Activated CD8-positive, alpha-beta T cell treated with anti-CD3 and anti-CD28 coated beads for 36 hours (primary cell): ENCODE measurements at regions not wholly inside any gene's neighbourhood (a gene's known extent, or its start where the extent isn't known, plus 50 kb on each side); places are given as distances from the start of the nearest gene placed in this dataset.

Experiments used
- ATAC-seq: fragments of 200-7000 bp; cut with Tn5 transposase; one replicate; pipeline ENCODE4 v1.10.0; 2021; ENCODE audit warnings: mild to moderate bottlenecking, moderate library complexity
- CTCF ChIA-PET: fragments of 350-600 bp; sonication (Branson Sonifier 250); formaldehyde crosslinking; loops from one replicate; lab custom pipeline; 2021; ENCODE audit warnings: antibody characterized with exemption; lab: Charles Lee
- POLR2A ChIA-PET: fragments of 350-600 bp; sonication (Branson Sonifier 250); formaldehyde crosslinking; loops from one replicate; lab custom pipeline; 2021; ENCODE audit warnings: antibody characterized with exemption; lab: Charles Lee
- DNase-seq: peaks from one replicate; pipeline ENCODE4 v3.0.0-alpha.2; 2020
- H3K27ac Mint-ChIP-seq: one replicate; pipeline ENCODE4 v1.8.0; 2021; ENCODE audit warnings: mild to moderate bottlenecking, mixed read lengths
- H3K27me3 Mint-ChIP-seq: one replicate; pipeline ENCODE4 v1.8.0; 2021; ENCODE audit warnings: mixed read lengths
- H3K36me3 Mint-ChIP-seq: one replicate; pipeline ENCODE4 v1.8.0; 2021; ENCODE audit warnings: low read depth, mixed read lengths
- H3K4me1 Mint-ChIP-seq: one replicate; pipeline ENCODE4 v1.8.0; 2021; ENCODE audit warnings: low read depth, mixed read lengths
- H3K4me3 Mint-ChIP-seq: one replicate; pipeline ENCODE4 v1.8.0; 2021; ENCODE audit warnings: mild to moderate bottlenecking, moderate library complexity, mixed read lengths
- H3K9me3 Mint-ChIP-seq: one replicate; pipeline ENCODE4 v1.8.0; 2021; ENCODE audit warnings: mixed read lengths
- intact Hi-C: fragments of 100-400 bp; cut with micrococcal nuclease; formaldehyde crosslinking; loops from one replicate; pipeline ENCODE4 v1.10.0; 2022
- TF ChIP-seq, protein P1 (sequence below): fragments of 200-600 bp; IDR thresholded peaks from one replicate; pipeline ENCODE4 v1.8.0; 2022; ENCODE audit warnings: antibody characterized with exemption, mild to moderate bottlenecking

DNA sequence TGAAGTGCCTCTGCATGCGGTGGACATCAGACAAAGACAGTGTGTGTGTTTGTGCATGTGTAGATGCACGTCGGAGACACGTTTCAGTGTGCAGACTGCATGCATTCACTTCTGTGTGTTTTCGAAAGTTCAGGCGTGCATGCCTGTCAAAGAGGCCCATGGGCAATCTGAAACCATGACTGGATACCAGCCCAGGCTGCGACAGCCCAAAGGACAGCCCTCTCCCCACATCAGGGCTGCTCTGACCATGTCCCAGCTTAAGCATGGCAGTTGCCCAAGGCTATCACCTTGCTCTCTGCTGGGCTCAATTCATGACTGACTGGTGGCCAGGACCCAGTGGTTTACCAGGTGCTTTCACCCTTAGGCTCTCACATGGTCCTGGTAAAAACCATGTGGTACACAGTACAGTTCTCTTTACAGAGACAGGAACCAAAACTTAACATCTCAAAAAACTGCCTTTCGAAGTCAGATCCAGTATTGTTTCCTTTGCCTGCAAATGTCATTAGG, 423.7 kb upstream of the CADM1 start:
- Mint-ChIP-seq H3K27ac (no peak overlapping the region), H3K9me3 (peaks cover 4% of the 10 kb centered on the region), H3K4me3 (no peak overlapping the region), H3K4me1 (peaks cover 15% of the 10 kb centered on the region), H3K36me3 (no peaks in the 10 kb centered on the region), H3K27me3 (peaks cover 7% of the 10 kb centered on the region)
- ChIA-PET CTCF (no interaction called here), POLR2A (no interaction called here)
- intact Hi-C loops, result no loop called here
- TF ChIP-seq, protein P1, sequence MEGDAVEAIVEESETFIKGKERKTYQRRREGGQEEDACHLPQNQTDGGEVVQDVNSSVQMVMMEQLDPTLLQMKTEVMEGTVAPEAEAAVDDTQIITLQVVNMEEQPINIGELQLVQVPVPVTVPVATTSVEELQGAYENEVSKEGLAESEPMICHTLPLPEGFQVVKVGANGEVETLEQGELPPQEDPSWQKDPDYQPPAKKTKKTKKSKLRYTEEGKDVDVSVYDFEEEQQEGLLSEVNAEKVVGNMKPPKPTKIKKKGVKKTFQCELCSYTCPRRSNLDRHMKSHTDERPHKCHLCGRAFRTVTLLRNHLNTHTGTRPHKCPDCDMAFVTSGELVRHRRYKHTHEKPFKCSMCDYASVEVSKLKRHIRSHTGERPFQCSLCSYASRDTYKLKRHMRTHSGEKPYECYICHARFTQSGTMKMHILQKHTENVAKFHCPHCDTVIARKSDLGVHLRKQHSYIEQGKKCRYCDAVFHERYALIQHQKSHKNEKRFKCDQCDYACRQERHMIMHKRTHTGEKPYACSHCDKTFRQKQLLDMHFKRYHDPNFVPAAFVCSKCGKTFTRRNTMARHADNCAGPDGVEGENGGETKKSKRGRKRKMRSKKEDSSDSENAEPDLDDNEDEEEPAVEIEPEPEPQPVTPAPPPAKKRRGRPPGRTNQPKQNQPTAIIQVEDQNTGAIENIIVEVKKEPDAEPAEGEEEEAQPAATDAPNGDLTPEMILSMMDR, result no peak
- no peak for DNase-seq
- ATAC-seq, result no peak

DNA sequence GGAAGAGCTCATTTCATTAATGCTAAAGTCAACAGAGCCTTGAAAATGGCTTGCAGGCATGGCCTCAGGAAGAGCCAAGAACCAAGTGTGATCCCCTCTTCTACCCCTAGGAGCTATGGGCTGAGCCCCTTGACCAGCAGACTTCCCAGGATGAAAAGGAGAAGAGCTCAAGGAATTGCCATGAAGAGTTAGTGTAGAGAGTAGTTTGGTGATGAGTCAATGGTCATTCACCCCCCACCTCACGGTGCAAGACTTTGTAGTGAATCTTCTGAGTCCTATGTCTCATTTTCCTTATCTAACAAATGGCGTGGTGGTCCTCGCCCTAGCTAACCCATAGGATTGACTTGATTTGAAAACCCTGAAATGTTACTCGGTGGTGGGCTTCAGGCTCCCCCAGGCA, 422.4 kb upstream of the CADM1 start:
- peaks cover 12% of the 10 kb centered on the region for H3K27me3 Mint-ChIP-seq
- ChIA-PET CTCF (no interaction called here), POLR2A (no interaction called here)
- TF ChIP-seq, protein P1, result no peak
- intact Hi-C loops, result no loop called here
- DNase-seq, result no peak
- no peak overlapping the region for H3K27ac Mint-ChIP-seq
- no peaks in the 10 kb centered on the region for H3K36me3 Mint-ChIP-seq
- peaks cover 15% of the 10 kb centered on the region for H3K4me1 Mint-ChIP-seq
- no peak for ATAC-seq
- H3K4me3 Mint-ChIP-seq, result no peak overlapping the region
- peaks cover 4% of the 10 kb centered on the region for H3K9me3 Mint-ChIP-seq

DNA sequence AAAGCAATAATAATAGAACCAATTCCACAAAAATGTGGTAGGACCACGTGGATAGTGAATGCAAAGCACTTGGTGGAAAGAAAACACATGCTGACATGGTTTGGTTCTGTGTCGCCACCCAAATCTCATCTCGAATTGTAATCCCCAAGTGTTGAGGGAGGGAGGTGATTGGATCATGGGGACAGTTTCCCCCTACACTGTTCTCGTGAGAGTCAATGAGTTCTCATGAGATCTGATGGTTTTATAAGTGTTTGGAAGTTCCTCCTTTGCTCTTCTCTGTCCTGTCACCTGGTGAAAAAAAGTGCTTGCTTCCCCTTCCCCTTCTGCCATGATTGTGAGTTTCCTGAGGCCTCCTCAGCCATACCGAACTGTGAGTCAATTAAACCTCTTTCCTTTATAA, 421.9 kb upstream of the CADM1 start:
- CTCF ChIA-PET, result no interaction called here
- TF ChIP-seq, protein P1, result no peak
- POLR2A ChIA-PET, result no interaction called here
- ATAC-seq (no peak), DNase-seq (no peak)
- Mint-ChIP-seq H3K27ac (no peak overlapping the region), H3K9me3 (peaks cover 4% of the 10 kb centered on the region), H3K36me3 (no peaks in the 10 kb centered on the region), H3K27me3 (peaks cover 12% of the 10 kb centered on the region), H3K4me1 (peaks cover 15% of the 10 kb centered on the region), H3K4me3 (no peak overlapping the region)
- intact Hi-C loops, result no loop called here

DNA sequence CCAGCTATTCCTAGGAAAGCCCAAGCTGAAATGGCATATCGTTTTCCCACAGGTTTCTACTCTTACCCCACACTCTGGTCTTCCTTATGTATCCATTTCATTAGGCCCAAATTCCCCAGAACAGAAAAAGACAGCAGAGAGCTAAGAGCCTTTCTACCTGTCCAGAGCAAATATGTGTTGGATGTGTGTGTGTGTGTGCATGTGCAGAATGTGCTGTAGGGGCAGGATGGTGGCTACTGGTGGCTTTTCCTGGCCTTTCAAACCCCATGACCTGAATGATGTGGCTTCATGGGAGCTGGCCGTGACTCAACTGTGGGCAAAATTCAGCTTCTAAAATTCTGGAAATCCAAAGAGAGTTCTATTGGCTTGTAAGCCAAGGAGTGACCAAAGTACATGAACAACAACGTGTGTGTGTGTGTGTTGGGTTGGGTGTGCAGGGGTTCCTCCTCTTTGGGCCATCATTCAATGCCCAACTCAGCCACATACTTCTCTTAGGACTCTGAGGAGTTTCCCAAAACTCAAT, 421.4 kb upstream of the CADM1 start:
- H3K27ac Mint-ChIP-seq, result no peak overlapping the region
- CTCF ChIA-PET, result no interaction called here
- POLR2A ChIA-PET, result no interaction called here
- intact Hi-C loops, result no loop called here
- H3K4me1 Mint-ChIP-seq, result peaks cover 15% of the 10 kb centered on the region
- no peak overlapping the region for H3K4me3 Mint-ChIP-seq
- ATAC-seq (no peak), DNase-seq (no peak)
- H3K9me3 Mint-ChIP-seq, result peaks cover 4% of the 10 kb centered on the region
- no peaks in the 10 kb centered on the region for H3K36me3 Mint-ChIP-seq
- peaks cover 12% of the 10 kb centered on the region for H3K27me3 Mint-ChIP-seq
- TF ChIP-seq, protein P1, result no peak

DNA sequence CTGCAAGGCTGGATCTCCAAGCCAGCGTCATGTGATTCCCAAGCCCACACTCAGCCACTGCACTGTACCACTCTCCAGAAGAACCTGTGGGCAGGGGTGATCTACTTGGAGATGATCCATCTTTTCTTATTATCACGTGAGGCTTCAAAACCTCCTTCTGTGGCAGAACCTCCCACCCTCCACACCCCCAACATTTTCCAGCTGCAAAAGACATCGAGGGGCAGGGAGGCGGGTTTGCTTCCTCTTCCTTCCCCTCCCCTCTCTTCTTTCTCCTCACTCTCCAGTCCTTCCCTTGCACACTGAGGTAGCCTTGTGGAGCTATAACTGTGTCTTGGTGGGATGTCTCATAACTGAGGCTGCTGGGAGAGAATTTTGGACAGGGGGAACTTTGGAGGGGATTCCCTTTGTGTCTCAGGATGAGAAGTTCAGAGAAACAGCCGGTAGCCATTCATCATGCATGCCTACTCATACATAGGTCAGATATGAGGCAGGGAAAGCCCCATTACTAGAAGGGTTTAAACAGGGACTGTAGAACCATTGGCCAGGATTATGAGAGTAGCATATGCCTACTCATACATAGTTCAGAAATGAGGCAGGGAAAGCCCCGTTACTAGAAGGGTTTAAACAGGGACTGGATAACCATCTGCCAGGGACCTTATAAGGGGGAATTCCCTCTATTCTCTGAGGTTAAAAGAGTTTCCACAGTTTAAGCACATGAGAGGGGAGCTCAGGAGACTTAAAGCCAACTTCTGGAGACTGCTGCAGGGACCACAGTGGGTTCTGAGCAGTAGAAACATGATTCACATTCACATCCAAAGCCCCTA, 420.7 kb upstream of the CADM1 start:
- ATAC-seq (peak; percentile 98), DNase-seq (peak; percentile 58)
- Mint-ChIP-seq H3K4me1 (peaks cover 15% of the 10 kb centered on the region), H3K27ac (peak overlapping the region; percentile 67), H3K4me3 (no peak overlapping the region), H3K27me3 (peaks cover 12% of the 10 kb centered on the region), H3K36me3 (no peaks in the 10 kb centered on the region), H3K9me3 (peaks cover 4% of the 10 kb centered on the region)
- TF ChIP-seq, protein P1, result no peak
- CTCF ChIA-PET, result no interaction called here
- POLR2A ChIA-PET, result no interaction called here
- intact Hi-C loops, result no loop called here
